ENCODE measurements at regions not wholly inside any gene's neighbourhood (a gene's known extent, or its start where the extent isn't known, plus 50 kb on each side); places are given as distances from the start of the nearest gene placed in this dataset.
"Not testable (repeated sequence)": the region's sequence is repeated elsewhere in the genome, so short reads cannot be mapped to it uniquely, and the experiment has no call there.

GRCh38 chr12:126982707-126983106 lies 1284.3 kb upstream of the TMEM132C start:
- H3K27me3 ChIP-seq: no peaks in the 10 kb centered on the region
- no peak overlapping the region for H3K27ac ChIP-seq
- no peak for DNase-seq
- H3K36me3 ChIP-seq: no peaks in the 10 kb centered on the region
- TF ChIP-seq CTCF (IDR thresholded peaks at IDR 0.05) (no peak), POLR2A (IDR thresholded peaks at IDR 0.05) (no peak)
- H3K9me3 ChIP-seq: peaks cover 0 to 4% (median 0%) of the 10 kb centered on the region in 4 donors
- no peak overlapping the region for H3K4me3 ChIP-seq
- no peaks in the 10 kb centered on the region for H3K4me1 ChIP-seq

DNA sequence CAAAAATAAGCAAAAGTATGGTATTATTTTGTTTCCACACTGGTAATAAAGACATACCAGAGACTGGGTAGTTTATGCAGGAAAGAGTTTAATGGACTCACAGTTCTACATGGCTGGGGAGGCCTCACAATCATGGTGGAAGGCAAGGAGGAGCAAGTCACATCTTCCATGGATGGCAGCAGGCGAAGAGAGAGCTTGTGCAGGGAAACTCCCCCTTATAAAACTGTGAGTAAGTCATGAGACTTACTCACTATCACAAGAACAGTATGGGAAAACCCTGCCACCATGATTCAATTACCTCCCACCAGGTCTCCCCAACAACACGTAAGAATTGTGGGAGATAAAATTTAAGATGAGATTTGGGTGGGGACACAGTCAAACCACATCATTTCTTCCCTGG lies 1283.2 kb upstream of the TMEM132C start:
- not testable (repeated sequence) for H3K4me3 ChIP-seq, H3K9me3 ChIP-seq, H3K27ac ChIP-seq

GRCh38 chr12:126985663-126986062 lies 1281.3 kb upstream of the TMEM132C start:
- H3K27ac ChIP-seq, H3K36me3 ChIP-seq, H3K4me3 ChIP-seq, DNase-seq, H3K4me1 ChIP-seq, H3K9me3 ChIP-seq, H3K27me3 ChIP-seq: not testable (repeated sequence)

More for the DNA sequence above, 1283.2 kb upstream of the TMEM132C start:
- not testable (repeated sequence) for H3K27me3 ChIP-seq, H3K36me3 ChIP-seq, H3K4me1 ChIP-seq, DNase-seq

GRCh38 chr12:126989532-126989931 lies 1277.4 kb upstream of the TMEM132C start:
- no peak for TF ChIP-seq POLR2A (IDR thresholded peaks at IDR 0.05)
- no peak for TF ChIP-seq CTCF (IDR thresholded peaks at IDR 0.05)
- no peaks in the 10 kb centered on the region for H3K27me3 ChIP-seq
- H3K4me1 ChIP-seq: no peaks in the 10 kb centered on the region
- no peak for DNase-seq
- peaks cover 0 to 4% (median 0%) of the 10 kb centered on the region in 4 donors for H3K9me3 ChIP-seq
- H3K4me3 ChIP-seq: no peak overlapping the region
- H3K27ac ChIP-seq: no peak overlapping the region
- H3K36me3 ChIP-seq: no peaks in the 10 kb centered on the region

GRCh38 chr12:126993898-126994297 lies 1273.1 kb upstream of the TMEM132C start:
- TF ChIP-seq POLR2A (IDR thresholded peaks at IDR 0.05): no peak
- no peak for TF ChIP-seq CTCF (IDR thresholded peaks at IDR 0.05)
- no peaks in the 10 kb centered on the region for H3K4me1 ChIP-seq
- no peaks in the 10 kb centered on the region for H3K36me3 ChIP-seq
- DNase-seq: no peak
- H3K4me3 ChIP-seq: no peak overlapping the region
- H3K27ac ChIP-seq: peak overlapping the region in 1 of 4 donors; percentile 34
- no peaks in the 10 kb centered on the region for H3K9me3 ChIP-seq
- no peaks in the 10 kb centered on the region for H3K27me3 ChIP-seq

DNA sequence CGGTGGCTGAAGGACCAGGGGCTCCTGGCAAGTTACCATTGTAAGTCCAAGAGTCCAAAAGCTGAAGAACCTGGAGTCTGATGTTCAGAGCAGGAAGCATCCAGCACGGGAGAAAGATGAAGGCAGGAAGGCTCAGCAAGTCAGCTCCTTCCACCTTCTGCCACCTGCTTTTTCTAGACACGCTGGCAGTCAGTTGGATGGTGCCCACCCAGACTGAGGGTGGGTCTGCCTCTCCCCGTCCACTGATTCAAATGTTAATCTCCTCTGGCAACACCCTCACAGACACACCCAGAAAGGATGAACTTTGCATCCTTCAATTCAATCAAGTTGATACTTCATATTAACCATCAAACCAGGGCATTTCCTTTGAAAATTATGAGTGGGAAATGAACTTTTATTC lies 1272.4 kb upstream of the TMEM132C start:
- no peak for TF ChIP-seq CTCF (IDR thresholded peaks at IDR 0.05)
- TF ChIP-seq POLR2A (IDR thresholded peaks at IDR 0.05): no peak
- H3K27ac ChIP-seq: peak overlapping the region in 2 of 4 donors; percentile 29 to 34
- H3K9me3 ChIP-seq: no peaks in the 10 kb centered on the region
- no peaks in the 10 kb centered on the region for H3K36me3 ChIP-seq
- no peaks in the 10 kb centered on the region for H3K27me3 ChIP-seq
- peak in 1 of 3 donors; percentile 54 for DNase-seq
- no peaks in the 10 kb centered on the region for H3K4me1 ChIP-seq
- H3K4me3 ChIP-seq: no peak overlapping the region

DNA sequence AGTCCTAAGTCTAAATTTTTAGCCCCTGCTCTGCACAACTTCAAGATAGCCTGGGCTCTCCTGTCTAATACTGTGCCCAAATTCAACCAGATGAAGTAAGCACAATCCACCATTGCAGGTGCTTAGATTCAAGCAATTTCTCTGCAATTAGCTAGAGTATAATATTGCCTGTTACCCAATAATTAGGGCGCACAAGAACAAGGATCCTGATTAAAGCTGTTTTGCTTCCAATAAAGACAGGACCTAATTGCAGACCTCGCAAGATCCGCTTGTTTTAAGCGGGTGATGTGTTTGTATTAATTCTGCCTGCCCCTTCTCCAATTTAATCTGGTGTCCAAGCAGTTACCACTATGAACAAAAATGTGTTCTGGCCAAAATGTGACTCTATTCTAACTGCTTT lies 1268.9 kb upstream of the TMEM132C start:
- no peak for DNase-seq
- no peak for TF ChIP-seq CTCF (IDR thresholded peaks at IDR 0.05)
- TF ChIP-seq POLR2A (IDR thresholded peaks at IDR 0.05): no peak

More for the DNA sequence above, 1268.9 kb upstream of the TMEM132C start:
- Histone ChIP-seq H3K27me3 (no peaks in the 10 kb centered on the region), H3K36me3 (no peaks in the 10 kb centered on the region), H3K27ac (no peak overlapping the region), H3K4me1 (no peaks in the 10 kb centered on the region), H3K9me3 (no peaks in the 10 kb centered on the region), H3K4me3 (no peak overlapping the region)
